Spleen (tissue), 11 donors: ENCODE measurements at regions not wholly inside any gene's neighbourhood (a gene's known extent, or its start where the extent isn't known, plus 50 kb on each side); places are given as distances from the start of the nearest gene placed in this dataset.

Experiments used
- DNase-seq: peaks from one replicate; pipeline ENCODE4 v3.0.0-alpha.2; 2020
- H3K27ac ChIP-seq, 8 donors: fragments of 200-600 bp; sonication (generic) in 7 of 8; 1 replicate in 4 of 8; 2 replicates in 4 of 8; pipeline versions ENCODE4 v1.5.0 to v1.8.0; 2016 to 2021; ENCODE audit warnings: inconsistent platforms in 4 of 8, mild to moderate bottlenecking in 4 of 8, moderate library complexity in 1 of 8
- H3K27me3 ChIP-seq, 7 donors: fragments of 200-600 bp; sonication (generic) in 6 of 7; replicated peaks in 1 of 7; 1 replicate in 4 of 7; 2 replicates in 3 of 7; pipeline versions ENCODE4 v1.5.0 to v1.8.0; 2016 to 2021; ENCODE audit warnings: inconsistent platforms in 3 of 7, mild to moderate bottlenecking in 1 of 7
- H3K36me3 ChIP-seq, 6 donors: fragments of 200-600 bp; sonication (generic) in 5 of 6; 1 replicate in 4 of 6; 2 replicates in 2 of 6; pipeline versions ENCODE4 v1.5.0 to v1.8.0; 2016 to 2021; ENCODE audit warnings: inconsistent platforms in 2 of 6
- H3K4me1 ChIP-seq, 6 donors: fragments of 200-600 bp; sonication (generic) in 5 of 6; 1 replicate in 3 of 6; 2 replicates in 3 of 6; pipeline versions ENCODE4 v1.5.0 to v1.8.0; 2016 to 2021; ENCODE audit warnings: inconsistent platforms in 3 of 6
- H3K4me3 ChIP-seq, 8 donors: fragments of 200-600 bp; sonication (generic) in 7 of 8; 1 replicate in 4 of 8; 2 replicates in 4 of 8; pipeline versions ENCODE4 v1.5.0 to v1.8.0; 2016 to 2021; ENCODE audit warnings: inconsistent platforms in 4 of 8, mild to moderate bottlenecking in 4 of 8, moderate library complexity in 2 of 8
- H3K9me3 ChIP-seq, 8 donors: fragments of 200-600 bp; sonication (generic) in 7 of 8; 1 replicate in 4 of 8; 2 replicates in 4 of 8; pipeline versions ENCODE4 v1.5.0 to v1.8.0; 2016 to 2021; ENCODE audit warnings: inconsistent platforms in 4 of 8
- POLR2A ChIP-seq, 3 donors: fragments of 450-650 bp; IDR thresholded peaks; one replicate each; pipeline ENCODE4 v1.5.1; 2017; ENCODE audit warnings: antibody characterized with exemption in 3 of 3, mild to moderate bottlenecking in 1 of 3
- POLR2AphosphoS5 ChIP-seq, 3 donors: sonication (generic); formaldehyde crosslinking; IDR thresholded peaks; one replicate each; pipeline ENCODE4 v1.5.1; 2017; ENCODE audit warnings: antibody characterized with exemption in 3 of 3
- WGBS, 5 donors: extraction: QIAGEN DNeasy Blood & Tissue Kit in 3 of 5; methylation state at CpG; one replicate each; pipeline versions ENCODE4 v1.1.5 to v1.1.7; 2013 to 2018; 5-methylcytosine and 5-hydroxymethylcytosine counted together
- intact Hi-C: fragments of 100-400 bp; cut with DNase I; formaldehyde crosslinking; loops from one replicate; pipeline ENCODE4 v1.15.0; 2023; ENCODE audit warnings: low total_unique reads
- TF ChIP-seq, protein P1 (sequence below), 11 experiments: fragments of 200-600 bp in 7 of 11; fragments of 450-650 bp in 4 of 11; sonication (generic) in 4 of 11; IDR thresholded peaks in 8 of 11; conservative IDR thresholded peaks in 3 of 11; 1 replicate in 7 of 11; 2 replicates in 4 of 11; pipeline versions ENCODE4 v1.4.0 to v1.8.0; 2016 to 2021; ENCODE audit warnings: antibody characterized with exemption in 11 of 11, inconsistent platforms in 4 of 11, mild to moderate bottlenecking in 1 of 11
- donor health status: healthy with polysubstance abuse.
- donor health status: DM: no; HTN: no; CAD: no; lungs with moderate emphysema.
- donor health status: DM: no; HTN: no; CAD: no.
- donor health status: Bipolar disorder and iron deficiency.
- donor health status: healthy.
- donor health status: DM: no; HTN: no; CAD: no.
- donor health status: DM: yes; HTN: yes; CAD: no.

DNA sequence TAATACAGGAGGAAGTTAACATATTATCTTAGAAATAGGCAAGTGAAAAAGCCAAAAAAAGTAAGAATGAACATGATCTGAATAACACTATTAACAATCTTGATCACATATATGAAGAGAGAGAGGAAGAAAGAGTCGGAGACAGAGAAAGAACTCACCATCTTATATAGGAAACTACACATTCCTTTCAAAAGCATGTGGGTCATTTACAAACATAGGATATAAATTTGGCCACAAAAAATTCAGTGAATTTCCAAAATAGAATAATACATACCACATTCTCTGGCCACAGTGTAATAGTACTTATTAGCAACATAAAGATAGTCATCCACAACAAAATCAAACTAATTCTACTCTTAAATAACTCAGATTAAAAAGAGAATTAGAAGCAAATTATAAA lies 50.9 kb upstream of the ME3 start:
- 84 to 100% (median 88%) methylated on average over 1 of the region's 1 CpG for WGBS, 5 donors
- intact Hi-C loops = no loop called here

DNA sequence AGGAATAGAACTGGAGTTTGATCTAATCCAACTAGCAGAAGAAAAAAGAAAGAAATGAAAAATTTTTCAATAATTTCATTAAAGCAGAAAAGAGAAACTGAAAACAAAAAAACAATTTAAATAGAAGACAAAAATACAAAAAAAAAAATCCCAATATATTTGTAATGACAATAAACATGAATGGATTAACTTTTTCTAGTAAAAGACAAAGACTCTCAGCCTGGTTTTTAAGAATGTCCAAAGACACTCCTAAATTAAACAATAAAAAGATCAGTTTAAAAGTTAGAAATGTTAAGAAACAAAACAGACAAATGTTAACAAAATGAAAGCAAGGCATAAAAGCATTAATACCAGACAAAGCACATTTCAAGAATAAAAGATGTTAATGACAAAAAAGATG lies 50.3 kb upstream of the ME3 start:
- Histone ChIP-seq H3K4me1 (no peaks in the 10 kb centered on the region), H3K4me3 (no peak overlapping the region), H3K36me3 (no peaks in the 10 kb centered on the region), H3K27me3 (no peaks in the 10 kb centered on the region), H3K9me3 (peaks cover 5 to 31% (median 25%) of the 10 kb centered on the region in 8 donors), H3K27ac (no peak overlapping the region)
- no peak for DNase-seq
- intact Hi-C loops = no loop called here
- TF ChIP-seq POLR2A (IDR thresholded peaks at IDR 0.05) (no peak), POLR2AphosphoS5 (IDR thresholded peaks at IDR 0.05) (no peak)
- TF ChIP-seq, protein P1, sequence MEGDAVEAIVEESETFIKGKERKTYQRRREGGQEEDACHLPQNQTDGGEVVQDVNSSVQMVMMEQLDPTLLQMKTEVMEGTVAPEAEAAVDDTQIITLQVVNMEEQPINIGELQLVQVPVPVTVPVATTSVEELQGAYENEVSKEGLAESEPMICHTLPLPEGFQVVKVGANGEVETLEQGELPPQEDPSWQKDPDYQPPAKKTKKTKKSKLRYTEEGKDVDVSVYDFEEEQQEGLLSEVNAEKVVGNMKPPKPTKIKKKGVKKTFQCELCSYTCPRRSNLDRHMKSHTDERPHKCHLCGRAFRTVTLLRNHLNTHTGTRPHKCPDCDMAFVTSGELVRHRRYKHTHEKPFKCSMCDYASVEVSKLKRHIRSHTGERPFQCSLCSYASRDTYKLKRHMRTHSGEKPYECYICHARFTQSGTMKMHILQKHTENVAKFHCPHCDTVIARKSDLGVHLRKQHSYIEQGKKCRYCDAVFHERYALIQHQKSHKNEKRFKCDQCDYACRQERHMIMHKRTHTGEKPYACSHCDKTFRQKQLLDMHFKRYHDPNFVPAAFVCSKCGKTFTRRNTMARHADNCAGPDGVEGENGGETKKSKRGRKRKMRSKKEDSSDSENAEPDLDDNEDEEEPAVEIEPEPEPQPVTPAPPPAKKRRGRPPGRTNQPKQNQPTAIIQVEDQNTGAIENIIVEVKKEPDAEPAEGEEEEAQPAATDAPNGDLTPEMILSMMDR (IDR thresholded peaks at IDR 0.05 in 8 of 11, conservative IDR thresholded peaks at IDR 0.05 in 3 of 11) = no peak

More for the DNA sequence above, 50.9 kb upstream of the ME3 start:
- no peak for DNase-seq
- peaks cover 5 to 31% (median 25%) of the 10 kb centered on the region in 8 donors for H3K9me3 ChIP-seq
- H3K36me3 ChIP-seq = no peaks in the 10 kb centered on the region
- no peaks in the 10 kb centered on the region for H3K4me1 ChIP-seq
- no peaks in the 10 kb centered on the region for H3K27me3 ChIP-seq
- H3K4me3 ChIP-seq = no peak overlapping the region
- no peak overlapping the region for H3K27ac ChIP-seq
- TF ChIP-seq POLR2A (IDR thresholded peaks at IDR 0.05) (no peak), POLR2AphosphoS5 (IDR thresholded peaks at IDR 0.05) (no peak)
- TF ChIP-seq, protein P1 (IDR thresholded peaks at IDR 0.05 in 8 of 11, conservative IDR thresholded peaks at IDR 0.05 in 3 of 11) = no peak
